ENCODE measurements at regions not wholly inside any gene's neighbourhood (a gene's known extent, or its start where the extent isn't known, plus 50 kb on each side); places are given as distances from the start of the nearest gene placed in this dataset.
A peak's percentile ranks its signal among the peaks of the same experiment; 100 is the strongest.

DNA sequence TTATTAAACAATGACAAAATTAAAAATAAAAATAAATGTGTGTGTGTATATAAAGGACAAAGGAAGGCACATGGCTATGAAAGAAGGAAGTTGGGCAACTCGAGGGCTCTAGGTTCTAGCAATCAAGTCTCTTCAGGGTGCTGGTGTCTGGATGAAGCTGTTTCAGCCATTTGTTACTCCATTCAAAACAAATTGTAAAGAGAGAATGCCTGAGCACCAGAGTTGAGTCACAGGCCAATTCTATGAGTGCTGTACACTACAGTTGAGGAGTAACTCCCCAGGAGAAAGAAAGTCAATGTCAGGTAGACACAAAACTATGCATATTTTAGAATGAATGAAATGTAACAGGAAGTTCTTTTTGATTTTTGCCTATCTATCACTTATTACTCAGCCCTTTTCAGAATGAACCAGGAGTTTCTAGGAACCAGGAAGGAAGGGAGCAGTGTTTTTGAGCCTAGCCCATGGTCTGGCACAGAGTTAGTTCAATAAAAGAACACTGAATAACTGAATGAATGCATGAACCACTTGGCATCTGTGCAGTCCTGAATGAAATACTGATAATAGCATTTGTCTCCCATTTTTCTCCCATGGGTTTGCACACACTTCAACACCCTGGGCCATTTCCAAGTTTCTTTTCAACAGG, 151.7 kb upstream of the CPEB2 start:
- no peak for DNase-seq (ENCODE audit: low spot score)

- peak; percentile 84 for DNase-seq (ENCODE audit: low spot score)
These were observed 148.9 kb upstream of the CPEB2 start for GRCh38 chr4:14853176-14853943.

DNA sequence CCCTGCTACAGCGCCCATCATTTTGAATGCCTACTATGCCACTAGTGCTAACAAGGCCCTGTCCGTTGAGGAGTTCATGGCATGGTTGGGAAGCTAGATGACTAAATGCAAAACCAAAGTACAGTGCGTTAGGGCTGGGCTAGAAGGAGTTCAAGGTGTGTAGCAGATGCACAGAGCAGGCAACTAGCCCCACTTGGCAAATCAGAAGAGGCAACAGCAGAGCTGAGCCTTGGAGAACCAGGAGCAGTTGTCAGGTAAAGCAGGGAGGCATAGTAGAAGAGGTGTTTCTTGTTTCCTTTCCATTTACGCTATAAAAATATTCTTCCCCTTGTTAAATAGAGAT, 146.6 kb upstream of the CPEB2 start:
- DNase-seq (ENCODE audit: low spot score): no peak

GRCh38 chr4:14856062-14856933, 146.0 kb upstream of the CPEB2 start:
- DNase-seq (ENCODE audit: low spot score): peak; percentile 91

GRCh38 chr4:14856934-14857235, 145.4 kb upstream of the CPEB2 start:
- no peak for DNase-seq (ENCODE audit: low spot score)

- DNase-seq (ENCODE audit: low spot score): no peak
These were observed 144.8 kb upstream of the CPEB2 start for GRCh38 chr4:14857475-14857874.

- no peak for DNase-seq (ENCODE audit: low spot score)
These were observed 144.3 kb upstream of the CPEB2 start for GRCh38 chr4:14857981-14858380.

DNA sequence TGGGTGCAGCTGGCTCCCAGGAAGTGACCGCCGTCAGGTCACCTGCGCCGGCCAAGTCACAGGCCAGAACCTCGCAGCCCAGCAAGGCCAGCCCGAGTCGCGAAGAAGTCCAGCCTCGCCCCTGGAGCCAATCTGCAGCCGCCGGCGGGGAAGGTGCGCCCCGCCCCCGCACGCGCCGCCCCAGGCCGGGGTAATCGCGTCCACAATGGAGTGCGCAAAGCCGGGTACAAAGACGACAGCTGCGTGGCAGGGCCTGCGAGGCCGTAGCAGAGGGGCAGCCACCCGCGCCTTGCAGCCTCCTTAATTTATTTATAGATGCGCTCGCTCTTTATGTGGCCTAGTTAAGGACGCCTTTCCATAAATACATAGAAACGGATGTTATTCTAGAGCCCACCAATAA, 139.4 kb upstream of the CPEB2 start:
- DNase-seq (ENCODE audit: low spot score): peak; percentile 51

GRCh38 chr4:14863418-14864364, 138.6 kb upstream of the CPEB2 start:
- DNase-seq (ENCODE audit: low spot score): peak; percentile 16

DNA sequence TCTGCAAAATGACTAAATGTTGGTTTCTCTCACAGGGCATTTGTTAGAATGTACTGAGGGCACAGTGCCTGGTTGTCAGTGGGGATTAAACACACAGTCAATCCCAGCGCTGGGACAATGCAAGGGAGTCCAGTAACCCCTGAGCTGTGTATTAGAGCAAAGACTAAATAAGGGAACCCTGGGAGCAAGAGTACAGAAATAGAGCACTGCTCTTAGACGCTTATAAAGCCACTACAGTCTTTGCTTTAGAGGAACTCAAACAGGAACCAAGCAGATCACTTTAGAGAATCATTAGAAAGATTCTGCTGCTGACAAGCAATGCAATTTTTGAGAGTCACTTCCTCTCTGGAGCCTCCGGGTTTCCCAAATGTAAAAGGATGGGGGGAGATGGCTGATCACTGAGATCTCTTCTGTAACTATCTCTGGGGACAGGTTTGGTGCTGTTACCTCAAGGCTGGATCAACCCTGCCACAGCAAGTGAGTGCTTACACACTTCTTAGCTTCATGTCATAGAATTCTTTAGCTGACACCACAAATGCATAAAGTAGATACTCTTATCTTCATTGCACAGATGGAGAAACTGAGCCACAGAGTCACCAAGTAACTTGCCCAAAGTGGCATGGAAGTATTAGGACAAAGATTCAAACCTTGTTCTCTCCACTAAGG, 137.8 kb upstream of the CPEB2 start:
- no peak for DNase-seq (ENCODE audit: low spot score)

- DNase-seq (ENCODE audit: low spot score): no peak
These were observed 137.3 kb upstream of the CPEB2 start for GRCh38 chr4:14865031-14865366.

- DNase-seq (ENCODE audit: low spot score): no peak
These were observed 136.5 kb upstream of the CPEB2 start for GRCh38 chr4:14865804-14866203.

DNA sequence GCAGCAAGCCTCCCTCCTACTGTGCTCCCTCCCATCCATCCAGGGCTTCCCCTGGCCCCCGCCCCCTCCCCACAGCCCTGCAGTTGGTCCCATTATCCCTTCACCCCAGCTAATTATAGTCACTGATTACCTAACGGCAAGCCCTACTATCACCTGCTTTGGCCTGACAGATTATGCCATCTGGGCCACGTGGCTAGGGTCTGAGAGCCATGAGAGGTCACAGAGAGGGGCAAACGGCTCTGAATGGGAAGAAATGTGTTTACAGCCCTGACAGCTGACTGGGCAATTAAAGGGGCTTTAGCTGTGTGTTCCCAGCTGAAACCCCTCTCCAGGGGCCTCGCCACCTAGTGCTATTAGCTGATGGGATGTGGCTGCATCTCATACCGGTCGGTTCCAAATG, 134.4 kb upstream of the CPEB2 start:
- DNase-seq (ENCODE audit: low spot score): no peak

GRCh38 chr4:14868426-14869395, 133.6 kb upstream of the CPEB2 start:
- no peak for DNase-seq (ENCODE audit: low spot score)

DNA sequence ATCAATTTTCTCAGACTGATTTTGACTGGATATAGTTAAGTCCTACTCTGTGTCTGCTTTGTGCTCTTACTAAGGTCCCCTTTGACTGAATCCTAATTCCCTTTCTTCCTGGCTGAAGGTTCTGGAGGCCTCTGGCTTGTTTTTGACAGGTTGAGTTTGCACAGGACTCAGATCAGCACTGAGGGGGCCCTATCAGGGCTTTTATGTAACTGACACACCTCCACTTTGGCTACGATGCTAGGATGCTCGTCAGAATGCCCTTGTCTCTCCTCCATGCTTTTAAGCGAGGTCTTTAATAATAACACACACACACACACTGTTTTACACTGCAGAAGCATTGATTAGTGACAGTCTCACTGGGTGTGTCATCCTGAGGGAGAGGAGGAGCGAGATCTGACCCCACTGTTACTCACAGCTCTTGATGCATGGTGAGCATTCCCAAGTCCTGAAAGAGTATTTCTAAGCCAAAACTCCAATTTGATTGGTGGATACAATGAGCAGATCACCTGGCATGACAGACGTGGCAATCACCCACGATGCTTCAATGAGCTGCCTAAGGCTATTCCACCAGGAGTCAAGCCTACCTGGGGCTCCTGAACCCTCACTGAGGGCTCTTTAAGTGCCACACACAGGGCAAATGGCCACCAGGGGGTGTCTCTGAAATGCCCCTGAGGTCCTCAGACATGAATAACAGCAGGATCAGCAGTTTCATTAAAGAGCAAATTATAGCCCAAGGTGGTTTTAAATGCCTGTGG, 130.4 kb upstream of the CPEB2 start:
- no peak for DNase-seq (ENCODE audit: low spot score)

DNA sequence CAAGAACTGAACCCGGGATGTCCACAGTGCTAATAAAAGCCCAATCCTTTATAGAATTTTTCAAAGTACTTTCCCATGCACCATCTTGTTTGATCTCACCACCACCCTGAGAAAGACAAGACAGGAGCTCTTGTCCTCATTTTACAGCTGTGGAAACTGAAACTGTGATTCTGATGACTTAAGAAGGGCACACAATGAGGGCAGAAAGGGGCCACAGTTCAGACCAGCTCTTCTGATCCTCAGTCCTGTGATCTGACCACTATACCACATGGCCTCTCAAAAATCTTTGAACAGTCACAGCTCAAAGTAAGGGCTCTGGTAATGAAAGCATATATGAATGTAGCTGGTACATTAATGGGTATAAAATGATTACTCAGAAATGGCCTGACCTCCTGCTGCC, 127.3 kb upstream of the CPEB2 start:
- DNase-seq (ENCODE audit: low spot score): no peak

DNA sequence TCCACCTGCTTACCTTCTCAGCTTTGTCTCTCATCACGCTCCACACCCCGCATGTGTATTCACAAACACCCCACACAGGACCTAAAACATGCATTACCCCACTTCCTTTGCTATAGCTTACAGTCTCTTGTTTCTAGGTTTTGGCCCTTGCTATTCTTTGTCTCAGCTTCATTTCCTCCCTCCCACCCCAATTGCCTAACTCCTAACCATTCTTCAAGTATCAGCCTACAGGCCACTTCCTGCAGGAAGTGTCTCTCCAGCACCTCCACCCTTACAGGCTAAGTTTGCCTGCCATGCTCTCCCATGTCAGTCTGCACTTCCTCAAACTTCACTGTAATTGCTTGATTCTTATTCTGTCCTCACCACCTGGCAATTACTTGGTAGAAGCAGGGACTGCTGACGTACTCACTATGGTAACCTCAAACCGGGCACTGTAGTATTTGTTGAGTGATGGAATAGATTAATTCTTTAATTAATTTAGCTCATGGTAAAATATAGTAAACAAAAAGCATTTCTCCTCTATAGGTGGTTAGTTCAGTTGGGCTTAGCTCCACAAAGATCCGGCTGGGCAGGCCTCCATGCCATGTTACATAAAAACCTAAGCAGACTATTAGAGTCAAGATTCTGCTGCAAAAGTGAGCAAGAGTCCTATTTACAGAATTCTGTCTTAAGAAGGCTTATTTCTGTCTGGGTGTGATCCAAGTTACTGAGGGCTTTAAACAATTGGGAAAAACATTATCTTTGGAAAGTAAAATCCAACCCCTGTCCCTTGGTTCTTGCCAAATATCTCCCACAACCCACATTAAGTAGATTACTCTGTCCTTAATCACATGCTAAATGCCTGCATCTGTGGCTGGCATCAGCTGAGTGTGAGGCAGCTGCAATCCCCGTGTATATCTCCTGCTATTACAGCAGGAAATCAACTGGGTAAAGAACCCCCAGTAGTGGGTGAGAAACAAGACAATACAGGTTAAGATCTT, 124.7 kb upstream of the CPEB2 start:
- DNase-seq (ENCODE audit: low spot score): no peak

GRCh38 chr4:14878681-14879080, 123.6 kb upstream of the CPEB2 start:
- no peak for DNase-seq (ENCODE audit: low spot score)

Data from AG20443 (cell line).